Natural killer cell treated with Interleukin-12 subunit alpha and Interleukin-12 subunit beta and Interleukin-15 and Interleukin-18, amount 100 ng/mL, for 72 hours (primary cell): ENCODE measurements at regions not wholly inside any gene's neighbourhood (a gene's known extent, or its start where the extent isn't known, plus 50 kb on each side); places are given as distances from the start of the nearest gene placed in this dataset.

Source experiments
- ATAC-seq, 2 donors: fragments of 150-1000 bp; cut with Tn5 transposase in 1 of 2; sonication (Bioruptor Pico), chemical (Tn5 transposase) in 1 of 2; 2 replicates each; pipeline ENCODE4 v1.10.0; 2021
- DNase-seq: peaks from one replicate; pipeline ENCODE4 v3.0.0; 2022; ENCODE audit warnings: low spot score
- H3K27ac Mint-ChIP-seq, 2 donors: 1 replicate in 1 of 2; 2 replicates in 1 of 2; pipeline ENCODE4 v1.8.0; 2022; ENCODE audit warnings: mixed read lengths in 2 of 2, mild to moderate bottlenecking in 1 of 2, moderate library complexity in 1 of 2
- H3K27me3 Mint-ChIP-seq, 2 donors: 1 replicate in 1 of 2; 2 replicates in 1 of 2; pipeline ENCODE4 v1.8.0; 2022; ENCODE audit warnings: mixed read lengths in 2 of 2
- H3K36me3 Mint-ChIP-seq: one replicate; pipeline ENCODE4 v1.8.0; 2022; ENCODE audit warnings: mixed read lengths
- H3K4me1 Mint-ChIP-seq, 2 donors: 1 replicate in 1 of 2; 2 replicates in 1 of 2; pipeline ENCODE4 v1.8.0; 2022; ENCODE audit warnings: low read depth in 2 of 2, mixed read lengths in 2 of 2, mild to moderate bottlenecking in 1 of 2
- H3K4me3 Mint-ChIP-seq: one replicate; pipeline ENCODE4 v1.8.0; 2022; ENCODE audit warnings: mixed read lengths
- H3K9me3 Mint-ChIP-seq: 2 replicates; pipeline ENCODE4 v1.8.0; 2022; ENCODE audit warnings: mixed read lengths

GRCh38 chr1:177753655-177754054 is 216.2 kb downstream of the SEC16B start:
- peaks cover 20% of the 10 kb centered on the region for H3K9me3 Mint-ChIP-seq
- DNase-seq, result no peak
- ATAC-seq, result no peak
- H3K27me3 Mint-ChIP-seq, result no peaks in the 10 kb centered on the region
- no peak overlapping the region for H3K4me3 Mint-ChIP-seq
- no peak overlapping the region for H3K27ac Mint-ChIP-seq
- no peaks in the 10 kb centered on the region for H3K4me1 Mint-ChIP-seq
- peaks cover 11% of the 10 kb centered on the region for H3K36me3 Mint-ChIP-seq

GRCh38 chr1:177748080-177748801 is 221.6 kb downstream of the SEC16B start:
- DNase-seq, result no peak
- H3K4me3 Mint-ChIP-seq, result no peak overlapping the region
- H3K27ac Mint-ChIP-seq, result no peak overlapping the region
- no peaks in the 10 kb centered on the region for H3K4me1 Mint-ChIP-seq
- peaks cover 32% of the 10 kb centered on the region for H3K9me3 Mint-ChIP-seq
- ATAC-seq, result no peak
- no peaks in the 10 kb centered on the region for H3K27me3 Mint-ChIP-seq
- peaks cover 9% of the 10 kb centered on the region for H3K36me3 Mint-ChIP-seq

GRCh38 chr1:177746155-177746554 is 223.7 kb downstream of the SEC16B start:
- ATAC-seq (no peak), DNase-seq (no peak)
- no peak overlapping the region for H3K27ac Mint-ChIP-seq
- H3K9me3 Mint-ChIP-seq, result peaks cover 26% of the 10 kb centered on the region
- H3K27me3 Mint-ChIP-seq, result no peaks in the 10 kb centered on the region
- no peak overlapping the region for H3K4me3 Mint-ChIP-seq
- H3K4me1 Mint-ChIP-seq, result no peaks in the 10 kb centered on the region
- H3K36me3 Mint-ChIP-seq, result peaks cover 4% of the 10 kb centered on the region

- H3K36me3 Mint-ChIP-seq, result peaks cover 4% of the 10 kb centered on the region
- no peak overlapping the region for H3K4me3 Mint-ChIP-seq
- H3K27me3 Mint-ChIP-seq, result no peaks in the 10 kb centered on the region
- no peaks in the 10 kb centered on the region for H3K4me1 Mint-ChIP-seq
- H3K27ac Mint-ChIP-seq, result no peak overlapping the region
- DNase-seq (no peak), ATAC-seq (no peak)
- peaks cover 23% of the 10 kb centered on the region for H3K9me3 Mint-ChIP-seq
Observed at GRCh38 chr1:177744906-177745305, 225.0 kb downstream of the SEC16B start.

GRCh38 chr1:177741476-177741875 is 228.4 kb downstream of the SEC16B start:
- Mint-ChIP-seq H3K27me3 (no peaks in the 10 kb centered on the region), H3K9me3 (peaks cover 16% of the 10 kb centered on the region)

GRCh38 chr1:177739780-177740179 is 230.1 kb downstream of the SEC16B start:
- Mint-ChIP-seq H3K9me3 (peaks cover 6% of the 10 kb centered on the region), H3K36me3 (no peaks in the 10 kb centered on the region), H3K27ac (no peak overlapping the region), H3K4me3 (no peak overlapping the region), H3K4me1 (no peaks in the 10 kb centered on the region), H3K27me3 (no peaks in the 10 kb centered on the region)
- ATAC-seq, result no peak
- no peak for DNase-seq

More at GRCh38 chr1:177741476-177741875, 228.4 kb downstream of the SEC16B start:
- DNase-seq (no peak), ATAC-seq (no peak)
- H3K36me3 Mint-ChIP-seq, result no peaks in the 10 kb centered on the region
- no peak overlapping the region for H3K27ac Mint-ChIP-seq
- no peaks in the 10 kb centered on the region for H3K4me1 Mint-ChIP-seq
- H3K4me3 Mint-ChIP-seq, result no peak overlapping the region

GRCh38 chr1:177737456-177737855 is 232.4 kb downstream of the SEC16B start:
- Mint-ChIP-seq H3K4me3 (no peak overlapping the region), H3K4me1 (no peaks in the 10 kb centered on the region), H3K9me3 (peaks cover 8% of the 10 kb centered on the region), H3K27ac (no peak overlapping the region), H3K27me3 (no peaks in the 10 kb centered on the region), H3K36me3 (no peaks in the 10 kb centered on the region)
- ATAC-seq, result no peak
- DNase-seq, result no peak

GRCh38 chr1:177732178-177732577 is 237.7 kb downstream of the SEC16B start:
- H3K27me3 Mint-ChIP-seq, result no peaks in the 10 kb centered on the region
- no peak overlapping the region for H3K27ac Mint-ChIP-seq
- H3K9me3 Mint-ChIP-seq, result peaks cover 12% of the 10 kb centered on the region
- no peak for ATAC-seq
- no peaks in the 10 kb centered on the region for H3K4me1 Mint-ChIP-seq
- peaks cover 6% of the 10 kb centered on the region for H3K36me3 Mint-ChIP-seq
- H3K4me3 Mint-ChIP-seq, result no peak overlapping the region
- DNase-seq, result no peak

GRCh38 chr1:177729646-177730045 is 240.2 kb downstream of the SEC16B start:
- Mint-ChIP-seq H3K4me3 (no peak overlapping the region), H3K9me3 (peaks cover 24% of the 10 kb centered on the region), H3K27ac (no peak overlapping the region), H3K36me3 (peaks cover 13% of the 10 kb centered on the region), H3K27me3 (no peaks in the 10 kb centered on the region), H3K4me1 (no peaks in the 10 kb centered on the region)
- DNase-seq (no peak), ATAC-seq (no peak)

- Mint-ChIP-seq H3K4me3 (no peak overlapping the region), H3K27me3 (no peaks in the 10 kb centered on the region), H3K27ac (no peak overlapping the region), H3K36me3 (peaks cover 38% of the 10 kb centered on the region), H3K4me1 (no peaks in the 10 kb centered on the region), H3K9me3 (peaks cover 25% of the 10 kb centered on the region)
- ATAC-seq (no peak), DNase-seq (no peak)
Observed at GRCh38 chr1:177723533-177723932, 246.3 kb downstream of the SEC16B start.

- Mint-ChIP-seq H3K27ac (no peak overlapping the region), H3K9me3 (peaks cover 18% of the 10 kb centered on the region), H3K4me3 (no peak overlapping the region), H3K27me3 (no peaks in the 10 kb centered on the region), H3K4me1 (no peaks in the 10 kb centered on the region), H3K36me3 (no peaks in the 10 kb centered on the region)
- DNase-seq (no peak), ATAC-seq (no peak)
Observed at GRCh38 chr1:177710696-177711620, 258.9 kb downstream of the SEC16B start.

- H3K4me3 Mint-ChIP-seq, result no peak overlapping the region
- peaks cover 13% of the 10 kb centered on the region for H3K9me3 Mint-ChIP-seq
- no peak overlapping the region for H3K27ac Mint-ChIP-seq
- no peak for ATAC-seq
- DNase-seq, result no peak
- H3K4me1 Mint-ChIP-seq, result no peaks in the 10 kb centered on the region
- H3K27me3 Mint-ChIP-seq, result no peaks in the 10 kb centered on the region
- no peaks in the 10 kb centered on the region for H3K36me3 Mint-ChIP-seq
Observed at GRCh38 chr1:177708406-177708805, 261.5 kb downstream of the SEC16B start.

- ATAC-seq, result no peak
- H3K4me1 Mint-ChIP-seq, result no peaks in the 10 kb centered on the region
Observed at GRCh38 chr1:177706977-177707376, 262.9 kb downstream of the SEC16B start.

GRCh38 chr1:177705839-177706238 is 264.0 kb downstream of the SEC16B start:
- ATAC-seq (no peak), DNase-seq (no peak)
- Mint-ChIP-seq H3K36me3 (no peaks in the 10 kb centered on the region), H3K27me3 (no peaks in the 10 kb centered on the region), H3K9me3 (peaks cover 19% of the 10 kb centered on the region), H3K4me1 (no peaks in the 10 kb centered on the region), H3K4me3 (no peak overlapping the region), H3K27ac (no peak overlapping the region)

More at GRCh38 chr1:177706977-177707376, 262.9 kb downstream of the SEC16B start:
- H3K36me3 Mint-ChIP-seq, result no peaks in the 10 kb centered on the region
- no peak overlapping the region for H3K27ac Mint-ChIP-seq
- DNase-seq, result no peak
- no peak overlapping the region for H3K4me3 Mint-ChIP-seq
- peaks cover 19% of the 10 kb centered on the region for H3K9me3 Mint-ChIP-seq
- no peaks in the 10 kb centered on the region for H3K27me3 Mint-ChIP-seq
